Brain microvascular endothelial cell (primary cell): ENCODE measurements at regions not wholly inside any gene's neighbourhood (a gene's known extent, or its start where the extent isn't known, plus 50 kb on each side); places are given as distances from the start of the nearest gene placed in this dataset.

ENCODE experiments used
- DNase-seq: peaks from one replicate; pipeline ENCODE4 v3.0.0-alpha.2; 2020
- H3K27ac ChIP-seq: fragments of 250-450 bp; sonication (Bioruptor Pico); 2 replicates; pipeline ENCODE4 v1.5.1; 2020; ENCODE audit warnings: mild to moderate bottlenecking, moderate library complexity
- H3K27me3 ChIP-seq: fragments of 250-450 bp; sonication (Bioruptor Pico); replicated peaks from 2 replicates; pipeline ENCODE4 v1.5.1; 2020; ENCODE audit warnings: mild to moderate bottlenecking
- H3K36me3 ChIP-seq: fragments of 250-450 bp; sonication (Bioruptor Pico); replicated peaks from 2 replicates; pipeline ENCODE4 v1.5.1; 2020; ENCODE audit warnings: mild to moderate bottlenecking
- H3K4me3 ChIP-seq: 2 replicates; pipeline ENCODE4 v1.5.1; 2011; ENCODE audit warnings: low read depth, mild to moderate bottlenecking, control low read depth, low read length, moderate library complexity
- in situ Hi-C: cut with HindIII; loops from 2 replicates; pipeline ENCODE4 v1.10.0; 2017; ENCODE audit warnings: low sequenced_read_pairs, low pct_ligation_motif_present
- TF ChIP-seq, protein P1 (sequence below): IDR thresholded peaks from 2 replicates; pipeline ENCODE4 v1.5.1; 2011; ENCODE audit warnings: low read depth, mild to moderate bottlenecking, moderate library complexity, low read length, control low read depth, inconsistent platforms; ENCODE audit errors: missing control alignments

DNA sequence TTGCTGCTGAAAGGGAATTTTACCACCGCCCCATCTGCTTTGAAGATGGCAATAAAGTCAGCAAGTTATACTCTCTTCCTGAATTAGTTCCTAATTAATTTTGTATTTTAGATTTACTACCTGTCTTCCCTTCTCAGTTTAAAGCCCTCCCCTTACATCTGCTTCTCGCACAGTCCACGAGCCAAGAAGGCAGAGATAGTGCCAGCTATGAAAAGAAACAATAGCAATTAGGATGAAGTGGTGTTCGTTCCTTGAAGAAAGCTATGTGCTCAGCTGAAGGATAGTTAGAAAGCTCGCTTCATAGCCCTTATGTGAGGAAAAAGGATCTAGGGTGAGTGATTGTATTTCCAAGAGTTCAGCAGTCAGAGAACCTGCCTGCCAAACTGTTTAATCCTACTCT is 1678.8 kb upstream of the TENM3 start:
- Histone ChIP-seq H3K4me3 (no peak overlapping the region), H3K27me3 (no peaks in the 10 kb centered on the region), H3K36me3 (no peaks in the 10 kb centered on the region), H3K27ac (no peak overlapping the region)
- in situ Hi-C loops: no loop called here
- no peak for DNase-seq
- TF ChIP-seq, protein P1, sequence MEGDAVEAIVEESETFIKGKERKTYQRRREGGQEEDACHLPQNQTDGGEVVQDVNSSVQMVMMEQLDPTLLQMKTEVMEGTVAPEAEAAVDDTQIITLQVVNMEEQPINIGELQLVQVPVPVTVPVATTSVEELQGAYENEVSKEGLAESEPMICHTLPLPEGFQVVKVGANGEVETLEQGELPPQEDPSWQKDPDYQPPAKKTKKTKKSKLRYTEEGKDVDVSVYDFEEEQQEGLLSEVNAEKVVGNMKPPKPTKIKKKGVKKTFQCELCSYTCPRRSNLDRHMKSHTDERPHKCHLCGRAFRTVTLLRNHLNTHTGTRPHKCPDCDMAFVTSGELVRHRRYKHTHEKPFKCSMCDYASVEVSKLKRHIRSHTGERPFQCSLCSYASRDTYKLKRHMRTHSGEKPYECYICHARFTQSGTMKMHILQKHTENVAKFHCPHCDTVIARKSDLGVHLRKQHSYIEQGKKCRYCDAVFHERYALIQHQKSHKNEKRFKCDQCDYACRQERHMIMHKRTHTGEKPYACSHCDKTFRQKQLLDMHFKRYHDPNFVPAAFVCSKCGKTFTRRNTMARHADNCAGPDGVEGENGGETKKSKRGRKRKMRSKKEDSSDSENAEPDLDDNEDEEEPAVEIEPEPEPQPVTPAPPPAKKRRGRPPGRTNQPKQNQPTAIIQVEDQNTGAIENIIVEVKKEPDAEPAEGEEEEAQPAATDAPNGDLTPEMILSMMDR: no peak

DNA sequence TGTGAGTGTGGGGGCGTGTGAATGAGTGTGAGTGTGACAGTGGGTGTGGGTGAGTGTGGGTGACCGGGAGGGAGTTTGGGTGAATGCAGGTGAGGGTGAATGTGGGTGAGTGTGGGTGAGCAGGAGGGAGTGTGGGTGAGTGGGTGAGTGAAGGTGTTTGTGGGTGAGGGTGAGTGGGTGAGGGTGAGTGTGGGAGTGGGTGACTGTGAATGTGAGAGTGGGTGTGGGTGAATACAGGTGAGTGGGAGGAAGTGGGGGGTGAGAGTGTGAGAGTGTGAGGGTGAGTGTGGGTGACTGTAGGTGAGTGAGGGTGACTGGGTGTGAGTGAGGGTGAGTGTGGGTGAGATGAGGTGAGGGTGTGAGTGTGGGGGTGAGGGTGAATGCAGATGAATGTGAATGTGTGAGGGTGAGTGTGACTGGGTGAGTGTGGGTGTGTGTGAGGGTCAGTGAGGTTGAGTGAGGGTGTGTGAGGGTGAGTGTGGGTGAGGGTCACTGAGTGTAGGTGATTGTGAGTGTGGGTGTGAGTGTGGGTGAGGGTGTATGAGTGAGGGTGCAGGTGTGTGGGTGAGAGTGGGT is 1677.3 kb upstream of the TENM3 start:
- no peaks in the 10 kb centered on the region for H3K36me3 ChIP-seq
- no peaks in the 10 kb centered on the region for H3K27me3 ChIP-seq
- H3K27ac ChIP-seq: no peak overlapping the region
- DNase-seq: no peak
- TF ChIP-seq, protein P1: no peak
- no peak overlapping the region for H3K4me3 ChIP-seq
- in situ Hi-C loops: no loop called here

DNA sequence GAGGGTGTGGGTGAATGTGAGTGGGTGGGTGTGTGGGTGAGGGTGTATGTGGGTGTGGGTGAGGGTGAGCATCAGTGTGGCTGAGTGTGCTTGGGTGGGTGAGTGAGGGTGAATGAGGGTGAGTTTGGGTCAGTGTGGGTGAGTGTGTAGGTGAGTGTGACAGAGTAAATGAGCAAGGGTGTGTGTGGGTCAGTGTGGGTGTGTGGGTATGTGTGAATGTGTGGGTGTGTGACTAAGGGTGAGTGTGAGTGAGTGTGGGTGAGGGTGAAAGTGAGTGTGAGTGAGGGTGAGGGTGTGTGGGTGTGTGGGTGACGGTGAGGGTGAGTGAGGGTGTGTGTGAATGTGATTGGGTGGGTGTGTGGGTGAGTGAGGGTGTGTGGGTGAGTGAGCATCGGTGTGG is 1676.7 kb upstream of the TENM3 start:
- H3K36me3 ChIP-seq: no peaks in the 10 kb centered on the region
- no peak overlapping the region for H3K27ac ChIP-seq
- H3K27me3 ChIP-seq: no peaks in the 10 kb centered on the region
- in situ Hi-C loops: no loop called here
- H3K4me3 ChIP-seq: no peak overlapping the region
- no peak for DNase-seq
- TF ChIP-seq, protein P1: no peak

DNA sequence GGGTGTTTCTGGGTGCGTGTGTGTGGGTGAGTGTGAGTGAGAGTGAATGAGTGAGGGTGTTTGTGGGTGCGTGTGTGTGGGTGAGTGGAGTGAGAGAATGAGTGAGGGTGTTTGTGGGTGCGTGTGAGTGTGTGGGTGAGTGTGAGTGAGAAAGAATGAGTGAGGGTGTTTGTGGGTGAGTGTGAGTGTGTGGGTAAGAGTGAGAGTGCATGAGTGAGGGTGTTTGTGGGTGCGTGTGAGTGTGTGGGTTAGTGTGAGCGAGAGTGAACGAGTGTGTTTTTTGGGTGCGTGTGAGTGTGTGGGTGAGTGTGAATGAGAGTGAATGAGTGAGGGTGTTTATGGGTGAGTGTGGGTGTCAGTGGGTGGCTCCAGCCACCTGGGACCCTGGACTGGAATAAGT is 1676.1 kb upstream of the TENM3 start:
- TF ChIP-seq, protein P1: no peak
- in situ Hi-C loops: no loop called here

DNA sequence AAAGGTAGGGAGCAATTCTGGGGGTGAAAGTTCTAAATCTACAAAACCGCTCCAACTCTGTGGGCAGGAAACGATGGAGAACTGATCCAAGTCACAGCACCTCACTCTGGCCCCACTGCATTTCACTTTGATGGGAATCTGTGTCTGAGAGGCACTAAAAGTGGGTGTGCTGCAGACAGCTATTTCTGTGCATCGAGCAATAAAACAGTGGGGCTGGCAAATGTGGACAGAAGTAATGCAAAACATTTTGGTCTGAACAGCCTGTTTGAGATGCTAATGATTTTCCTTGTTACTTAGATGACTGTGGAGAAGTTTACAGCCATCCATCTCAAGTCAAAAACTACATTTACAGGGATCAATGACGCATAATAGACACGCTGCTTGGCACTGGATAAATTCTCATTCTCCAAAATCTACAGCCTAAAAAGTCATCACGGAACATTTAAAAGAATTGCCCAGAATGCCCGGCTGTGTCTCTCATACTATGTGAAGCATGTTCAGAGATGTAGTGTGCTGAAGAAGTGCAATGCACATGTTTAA is 1671.6 kb upstream of the TENM3 start:
- DNase-seq: no peak
- TF ChIP-seq, protein P1: no peak
- in situ Hi-C loops: no loop called here

More for the DNA sequence above, 1676.1 kb upstream of the TENM3 start:
- Histone ChIP-seq H3K4me3 (no peak overlapping the region), H3K27me3 (no peaks in the 10 kb centered on the region), H3K27ac (no peak overlapping the region), H3K36me3 (no peaks in the 10 kb centered on the region)
- no peak for DNase-seq

DNA sequence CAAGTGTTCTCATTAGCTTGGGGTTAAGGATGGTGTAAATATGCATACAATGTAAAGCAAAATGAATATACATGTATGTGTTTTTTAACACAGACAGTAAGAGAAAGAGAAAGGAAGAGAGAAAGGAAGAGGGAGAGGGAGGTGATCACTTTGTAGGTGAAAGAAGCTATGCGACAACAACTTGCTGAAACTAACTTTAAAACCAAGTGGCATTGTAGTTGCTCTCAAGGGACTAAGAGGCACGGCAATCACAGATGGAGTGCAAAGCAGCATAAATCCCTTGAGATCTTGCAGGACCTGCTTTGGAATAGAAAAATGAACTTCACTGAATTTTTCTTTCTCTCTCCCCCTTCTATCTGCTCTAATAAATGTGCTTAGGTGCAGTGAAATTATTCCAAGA is 1665.0 kb upstream of the TENM3 start:
- H3K27me3 ChIP-seq: no peaks in the 10 kb centered on the region
- no peak overlapping the region for H3K4me3 ChIP-seq
- no peak overlapping the region for H3K27ac ChIP-seq
- TF ChIP-seq, protein P1: no peak
- no peak for DNase-seq
- in situ Hi-C loops: no loop called here
- H3K36me3 ChIP-seq: no peaks in the 10 kb centered on the region

More for the DNA sequence above, 1671.6 kb upstream of the TENM3 start:
- Histone ChIP-seq H3K27me3 (no peaks in the 10 kb centered on the region), H3K27ac (no peak overlapping the region), H3K36me3 (no peaks in the 10 kb centered on the region), H3K4me3 (no peak overlapping the region)
